H54 (cell line): ENCODE measurements at regions not wholly inside any gene's neighbourhood (a gene's known extent, or its start where the extent isn't known, plus 50 kb on each side); places are given as distances from the start of the nearest gene placed in this dataset.

Source experiments
- DNase-seq: peaks from one replicate; pipeline ENCODE4 v3.0.0; 2011; ENCODE audit warnings: low spot score, mixed read lengths; ENCODE audit not compliant: insufficient read length
- FAIRE-seq: peaks from 3 replicates; lab custom pipeline; 2011; peaks lifted over from hg19 to GRCh38; lab: Jason Lieb, UNC
- POLR2A ChIP-seq: IDR thresholded peaks from 2 replicates; pipeline ENCODE4 v1.6.1; 2011; ENCODE audit warnings: low read depth, mild to moderate bottlenecking, low read length

GRCh38 chr9:120267929-120268328, 312.0 kb downstream of the CDK5RAP2 start:
- DNase-seq (no peak), FAIRE-seq (peak; percentile 55)
- TF ChIP-seq POLR2A: no peak

GRCh38 chr9:120265791-120266190, 314.2 kb downstream of the CDK5RAP2 start:
- no peak for TF ChIP-seq POLR2A
- no peak for DNase-seq
- no peak for FAIRE-seq

- DNase-seq (no peak), FAIRE-seq (no peak)
- no peak for TF ChIP-seq POLR2A
Observed at GRCh38 chr9:120264528-120264927, 315.4 kb downstream of the CDK5RAP2 start.

- TF ChIP-seq POLR2A: no peak
- no peak for FAIRE-seq
- DNase-seq: no peak
Observed at GRCh38 chr9:120263836-120264235, 316.1 kb downstream of the CDK5RAP2 start.

GRCh38 chr9:120261419-120261818, 318.5 kb downstream of the CDK5RAP2 start:
- no peak for TF ChIP-seq POLR2A
- no peak for FAIRE-seq
- no peak for DNase-seq

- no peak for DNase-seq
- no peak for FAIRE-seq
- TF ChIP-seq POLR2A: no peak
Observed at GRCh38 chr9:120259100-120259499, 320.9 kb downstream of the CDK5RAP2 start.

- TF ChIP-seq POLR2A: no peak
- no peak for FAIRE-seq
- no peak for DNase-seq
Observed at GRCh38 chr9:120258096-120258495, 321.9 kb downstream of the CDK5RAP2 start.

GRCh38 chr9:120257483-120257882, 322.5 kb downstream of the CDK5RAP2 start:
- no peak for DNase-seq
- no peak for TF ChIP-seq POLR2A
- no peak for FAIRE-seq

- DNase-seq (no peak), FAIRE-seq (no peak)
- TF ChIP-seq POLR2A: no peak
Observed at GRCh38 chr9:120256146-120256545, 323.8 kb downstream of the CDK5RAP2 start.

GRCh38 chr9:120252248-120252647, 327.7 kb downstream of the CDK5RAP2 start:
- no peak for TF ChIP-seq POLR2A
- FAIRE-seq (no peak), DNase-seq (no peak)

- FAIRE-seq (no peak), DNase-seq (no peak)
- TF ChIP-seq POLR2A: no peak
Observed at GRCh38 chr9:120242116-120242811, 337.7 kb downstream of the CDK5RAP2 start.

- DNase-seq (no peak), FAIRE-seq (no peak)
- TF ChIP-seq POLR2A: no peak
Observed at GRCh38 chr9:120236596-120236995, 343.4 kb downstream of the CDK5RAP2 start.

- no peak for DNase-seq
- FAIRE-seq: no peak
- no peak for TF ChIP-seq POLR2A
Observed at GRCh38 chr9:120235081-120235480, 344.9 kb downstream of the CDK5RAP2 start.

GRCh38 chr9:120230227-120230626, 349.7 kb downstream of the CDK5RAP2 start:
- DNase-seq: no peak
- no peak for FAIRE-seq
- no peak for TF ChIP-seq POLR2A

GRCh38 chr9:120221844-120222243, 358.1 kb downstream of the CDK5RAP2 start:
- no peak for DNase-seq
- FAIRE-seq: no peak
- TF ChIP-seq POLR2A: no peak
